ENCODE measurements at regions not wholly inside any gene's neighbourhood (a gene's known extent, or its start where the extent isn't known, plus 50 kb on each side); places are given as distances from the start of the nearest gene placed in this dataset.

GRCh38 chr3:43814461-43814860 lies 123.7 kb downstream of the ABHD5 start:
- Histone ChIP-seq H3K4me2 (no peak overlapping the region), H4K20me1 (replicated peaks; ENCODE audit: insufficient read depth) (no peaks in the 10 kb centered on the region), H3K79me2 (replicated peaks; ENCODE audit: insufficient read depth) (no peaks in the 10 kb centered on the region), H3K9me2 (ENCODE audit: insufficient read depth) (0 out of 2 replicates have a peak, but pooled peaks cover 5% of the 10 kb centered on the region), H3K4me1 (ENCODE audit: insufficient read depth) (peaks cover 5% of the 10 kb centered on the region; the same call in 1 of the 2 replicates), H3K27ac (ENCODE audit: low read depth) (no peak overlapping the region), H2AFZ (no peak overlapping the region), H3K36me3 (ENCODE audit: insufficient read depth) (no peaks in the 10 kb centered on the region), H3K4me3 (no peak overlapping the region), H3F3A (replicated peaks; ENCODE audit: low read depth) (no peaks in the 10 kb centered on the region), H3K27me3 (ENCODE audit: insufficient read depth) (no peaks in the 10 kb centered on the region)
- Mint-ChIP-seq H3K27ac (no peak overlapping the region), H3K27me3 (ENCODE audit: insufficient read depth, low read depth, poor library complexity) (peaks cover 4% of the 10 kb centered on the region), H3K36me3 (ENCODE audit: low read depth) (no peaks in the 10 kb centered on the region), H3K4me3 (no peak overlapping the region), H3K9me3 (no peaks in the 10 kb centered on the region), H3K4me1 (peaks cover 9% of the 10 kb centered on the region)
- DNase-seq (ENCODE audit: low spot score) (no peak), ATAC-seq (no peak)
- TF ChIP-seq JUNB (IDR thresholded peaks at IDR 0.05; ENCODE audit: unreplicated experiment) (no peak), NANOG (IDR thresholded peaks at IDR 0.05; ENCODE audit: borderline replicate concordance) (no peak), REST (IDR thresholded peaks at IDR 0.05; ENCODE audit: unreplicated experiment) (no peak), ZNF114 (CRISPR knock-in tag; IDR thresholded peaks at IDR 0.05) (no peak), STAT1 (IDR thresholded peaks at IDR 0.05; ENCODE audit: unreplicated experiment) (no peak), EZH2phosphoT487 (IDR thresholded peaks at IDR 0.05; ENCODE audit: unreplicated experiment) (no peak), CTCF (conservative IDR thresholded peaks at IDR 0.05; ENCODE audit: low read depth in 2 of 2) (no peak), ETS1 (IDR thresholded peaks at IDR 0.05) (no peak), EZH2 (IDR thresholded peaks at IDR 0.05; ENCODE audit: low read depth, unreplicated experiment) (no peak), ZNF331 (CRISPR knock-in tag; IDR thresholded peaks at IDR 0.05; ENCODE audit: low read depth) (no peak), CREB1 (CRISPR knock-in tag; IDR thresholded peaks at IDR 0.05; ENCODE audit: low read depth) (no peak), POLR2AphosphoS5 (IDR thresholded peaks at IDR 0.05; ENCODE audit: low read depth) (no peak), ZNF462 (CRISPR knock-in tag; IDR thresholded peaks at IDR 0.05) (no peak)
